ENCODE measurements at regions not wholly inside any gene's neighbourhood (a gene's known extent, or its start where the extent isn't known, plus 50 kb on each side); places are given as distances from the start of the nearest gene placed in this dataset.
"Not testable (repeated sequence)": the region's sequence is repeated elsewhere in the genome, so short reads cannot be mapped to it uniquely, and the experiment has no call there.

- no peak for DNase-seq (ENCODE audit: extremely low read depth, insufficient read length)
- H3K4me3 ChIP-seq (replicated peaks; ENCODE audit: low read depth, low read length): no peak overlapping the region
- no peaks in the 10 kb centered on the region for H3K36me3 ChIP-seq (ENCODE audit: control insufficient read depth, insufficient read depth, low read length)
- H3K27me3 ChIP-seq (replicated peaks; ENCODE audit: control insufficient read depth, insufficient read depth, low read length): no peaks in the 10 kb centered on the region
- TF ChIP-seq CTCF (IDR thresholded peaks at IDR 0.05; ENCODE audit: insufficient read depth, low read length, poor library complexity, severe bottlenecking): no peak
Measured at GRCh38 chr15:25244731-25245585, 193.9 kb downstream of the UBE3A start.

- no peak for TF ChIP-seq CTCF (IDR thresholded peaks at IDR 0.05; ENCODE audit: insufficient read depth, low read length, poor library complexity, severe bottlenecking)
- no peaks in the 10 kb centered on the region for H3K36me3 ChIP-seq (ENCODE audit: control insufficient read depth, insufficient read depth, low read length)
- DNase-seq (ENCODE audit: extremely low read depth, insufficient read length): no peak
- no peaks in the 10 kb centered on the region for H3K27me3 ChIP-seq (replicated peaks; ENCODE audit: control insufficient read depth, insufficient read depth, low read length)
- H3K4me3 ChIP-seq (replicated peaks; ENCODE audit: low read depth, low read length): no peak overlapping the region
Measured at GRCh38 chr15:25245801-25246622, 192.8 kb downstream of the UBE3A start.

GRCh38 chr15:25246641-25247406 lies 192.0 kb downstream of the UBE3A start:
- DNase-seq (ENCODE audit: extremely low read depth, insufficient read length): no peak
- Histone ChIP-seq H3K27me3 (replicated peaks; ENCODE audit: control insufficient read depth, insufficient read depth, low read length) (no peaks in the 10 kb centered on the region), H3K36me3 (ENCODE audit: control insufficient read depth, insufficient read depth, low read length) (no peaks in the 10 kb centered on the region), H3K4me3 (replicated peaks; ENCODE audit: low read depth, low read length) (no peak overlapping the region)
- no peak for TF ChIP-seq CTCF (IDR thresholded peaks at IDR 0.05; ENCODE audit: insufficient read depth, low read length, poor library complexity, severe bottlenecking)

GRCh38 chr15:25247407-25248038 lies 191.3 kb downstream of the UBE3A start:
- H3K36me3 ChIP-seq (ENCODE audit: control insufficient read depth, insufficient read depth, low read length): no peaks in the 10 kb centered on the region
- no peak for DNase-seq (ENCODE audit: extremely low read depth, insufficient read length)

GRCh38 chr15:25248087-25248486 lies 190.7 kb downstream of the UBE3A start:
- H3K4me3 ChIP-seq (replicated peaks; ENCODE audit: low read depth, low read length); H3K36me3 ChIP-seq (ENCODE audit: control insufficient read depth, insufficient read depth, low read length); DNase-seq (ENCODE audit: extremely low read depth, insufficient read length); H3K27me3 ChIP-seq (replicated peaks; ENCODE audit: control insufficient read depth, insufficient read depth, low read length): not testable (repeated sequence)

More at GRCh38 chr15:25247407-25248038, 191.3 kb downstream of the UBE3A start:
- H3K27me3 ChIP-seq (replicated peaks; ENCODE audit: control insufficient read depth, insufficient read depth, low read length): no peaks in the 10 kb centered on the region
- H3K4me3 ChIP-seq (replicated peaks; ENCODE audit: low read depth, low read length): no peak overlapping the region
- TF ChIP-seq CTCF (IDR thresholded peaks at IDR 0.05; ENCODE audit: insufficient read depth, low read length, poor library complexity, severe bottlenecking): no peak

Measured in GM06990 (cell line).